K562 (cell line): ENCODE measurements at regions not wholly inside any gene's neighbourhood (a gene's known extent, or its start where the extent isn't known, plus 50 kb on each side); places are given as distances from the start of the nearest gene placed in this dataset.

ENCODE experiments used
- ATAC-seq: fragments of 200-7000 bp; cut with Tn5 transposase; 3 replicates; pipeline ENCODE4 v1.9.1; 2020; ENCODE audit warnings: moderate library complexity
- BruUV-seq: library from RNA; stranded (reverse); fragments of 400-500 nt; replicated peaks from 2 replicates; lab custom pipeline; 2021; lab: Mats Ljungman, UMichigan
- CTCF ChIA-PET: fragments of 300-600 bp; formaldehyde crosslinking; extraction: SDS; loops from one replicate; lab custom pipeline; 2021; ENCODE audit warnings: low intra/inter-chr PET ratio; lab: Yijun Ruan, JAX
- POLR2A ChIA-PET: fragments of 300-600, 350-650 bp; sonication (Branson Sonifier 250); formaldehyde crosslinking; extraction: SDS; loops from one replicate; lab custom pipeline; 2021; ENCODE audit warnings: antibody characterized with exemption, inconsistent platforms; lab: Yijun Ruan, JAX
- DNase-seq, 4 experiments: peaks; one replicate each; pipeline versions ENCODE4 v3.0.0 to v3.0.0-alpha.2; 2011 to 2018; ENCODE audit warnings: low spot score in 3 of 4, mixed read lengths in 3 of 4; ENCODE audit errors: extremely low read depth in 1 of 4
- FAIRE-seq: peaks from 2 replicates; lab custom pipeline; 2011; peaks lifted over from hg19 to GRCh38; lab: Jason Lieb, UNC
- H2AFZ ChIP-seq: 2 replicates; pipeline ENCODE4 v1.6.0; 2011; ENCODE audit warnings: low read depth, low read length, control low read depth, inconsistent platforms
- H3K27ac ChIP-seq: fragments of 200-600 bp; 3 replicates; pipeline ENCODE4 v1.8.0; 2011; ENCODE audit warnings: low read depth, mild to moderate bottlenecking, control low read depth, inconsistent platforms, low read length, moderate library complexity, mixed read lengths; ENCODE audit errors: extremely low read depth
- H3K27me3 ChIP-seq, 2 experiments: fragments of 300-600 bp in 1 of 2; 2 replicates in 1 of 2; 3 replicates in 1 of 2; pipeline versions ENCODE4 v1.6.0 to v1.8.0; 2011; ENCODE audit warnings: inconsistent platforms in 2 of 2, low read length in 2 of 2, mild to moderate bottlenecking in 1 of 2, mixed read lengths in 1 of 2, moderate library complexity in 1 of 2; ENCODE audit not compliant: control insufficient read depth in 2 of 2, insufficient read depth in 2 of 2
- H3K36me3 ChIP-seq: fragments of 300-600 bp; 3 replicates; pipeline ENCODE4 v1.8.0; 2011; ENCODE audit warnings: mild to moderate bottlenecking, low read length, inconsistent platforms; ENCODE audit not compliant: control insufficient read depth, insufficient read depth
- H3K4me1 ChIP-seq, 2 experiments: fragments of 200-600 bp in 1 of 2; replicated peaks in 1 of 2; 2 replicates in 1 of 2; 3 replicates in 1 of 2; pipeline versions ENCODE4 v1.5.1 to v1.8.0; 2011; ENCODE audit warnings: inconsistent platforms in 2 of 2, low read length in 2 of 2, mild to moderate bottlenecking in 1 of 2, mixed read lengths in 1 of 2, moderate library complexity in 1 of 2; ENCODE audit not compliant: control insufficient read depth in 2 of 2, insufficient read depth in 2 of 2
- H3K4me2 ChIP-seq: 2 replicates; pipeline ENCODE4 v1.6.1; 2011; ENCODE audit warnings: low read length, control low read depth, inconsistent platforms, mixed read lengths; ENCODE audit not compliant: insufficient read depth
- H3K4me3 ChIP-seq: fragments of 200-600 bp; sonication (generic), shearing (Covaris generic); 2 replicates; pipeline ENCODE4 v1.5.1; 2016; ENCODE audit warnings: control low read depth, inconsistent platforms
- H3K79me2 ChIP-seq: fragments of 200-600 bp; 3 replicates; pipeline ENCODE4 v1.8.0; 2011; ENCODE audit warnings: low read length, inconsistent platforms; ENCODE audit not compliant: control insufficient read depth, insufficient read depth
- H3K9ac ChIP-seq, 2 experiments: 2 replicates each; pipeline versions ENCODE4 v1.6.0 to v1.6.1; 2011; ENCODE audit warnings: low read depth in 2 of 2, low read length in 2 of 2, control low read depth in 1 of 2, inconsistent platforms in 1 of 2, mild to moderate bottlenecking in 1 of 2, mixed read lengths in 1 of 2; ENCODE audit not compliant: insufficient read depth in 1 of 2
- H3K9me1 ChIP-seq: one replicate; pipeline ENCODE4 v1.6.0; 2011; ENCODE audit warnings: inconsistent platforms, mild to moderate bottlenecking, low read length, moderate library complexity; ENCODE audit not compliant: control insufficient read depth, insufficient read depth
- H3K9me3 ChIP-seq: replicated peaks from 2 replicates; pipeline ENCODE4 v1.5.1; 2011; ENCODE audit warnings: low read depth, low read length, inconsistent platforms; ENCODE audit not compliant: control insufficient read depth, insufficient read depth
- H4K20me1 ChIP-seq: replicated peaks from 2 replicates; pipeline ENCODE4 v1.6.1; 2011; ENCODE audit warnings: low read length, inconsistent platforms, mixed read lengths; ENCODE audit not compliant: control insufficient read depth, insufficient read depth
- HBP1 ChIP-seq: fragments of 450-650 bp; formaldehyde crosslinking; IDR thresholded peaks from 2 replicates; pipeline ENCODE4 v1.4.0; 2022; ENCODE audit warnings: missing genetic modification characterization
- JUND ChIP-seq, 2 experiments: IDR thresholded peaks; 2 replicates in 1 of 2; 3 replicates in 1 of 2; pipeline ENCODE4 v1.6.1; 2011; ENCODE audit warnings: borderline replicate concordance in 2 of 2, low read depth in 2 of 2, low read length in 2 of 2, improper control_type of control experiment in 1 of 2, missing biosample characterization in 1 of 2, missing genetic modification characterization in 1 of 2, missing genetic modification reagents in 1 of 2
- KAT7 ChIP-seq: sonication (generic); formaldehyde crosslinking; IDR thresholded peaks from 2 replicates; pipeline ENCODE4 v1.8.0; 2022; ENCODE audit warnings: missing genetic modification reagents, mild to moderate bottlenecking, borderline replicate concordance
- KDM2B ChIP-seq: fragments of 250-450 bp; sonication (Bioruptor Pico); IDR thresholded peaks from 2 replicates; pipeline ENCODE4 v1.8.0; 2021; ENCODE audit warnings: mild to moderate bottlenecking, moderate library complexity
- NFIX ChIP-seq: fragments of 250-450 bp; sonication (Bioruptor Pico); IDR thresholded peaks from 2 replicates; pipeline ENCODE4 v1.4.0; 2020; ENCODE audit warnings: low read depth, mild to moderate bottlenecking, moderate library complexity
- RNF219 ChIP-seq: fragments of 250-450 bp; sonication (Bioruptor Pico); IDR thresholded peaks from 2 replicates; pipeline ENCODE4 v1.5.0; 2022; ENCODE audit warnings: mild to moderate bottlenecking
- TARDBP ChIP-seq: fragments of 450-650 bp; IDR thresholded peaks from 2 replicates; pipeline ENCODE4 v1.6.1; 2016
- TSHZ1 ChIP-seq: fragments of 250-450 bp; sonication (Bioruptor Pico); IDR thresholded peaks from 2 replicates; pipeline ENCODE4 v1.4.0; 2020; ENCODE audit warnings: mild to moderate bottlenecking, moderate library complexity
- ZNF263 ChIP-seq: sonication (generic); formaldehyde crosslinking; IDR thresholded peaks from 2 replicates; pipeline ENCODE4 v1.8.0; 2022; ENCODE audit warnings: mild to moderate bottlenecking, missing genetic modification reagents, borderline replicate concordance
- ZNF436 ChIP-seq: fragments of 250-450, 450-650 bp; sonication (Bioruptor Pico); formaldehyde crosslinking; IDR thresholded peaks from 2 replicates; pipeline ENCODE4 v1.7.0; 2020; ENCODE audit warnings: mild to moderate bottlenecking
- ZNF511 ChIP-seq: sonication (generic); formaldehyde crosslinking; IDR thresholded peaks from 2 replicates; pipeline ENCODE4 v1.8.0; 2022; ENCODE audit warnings: mild to moderate bottlenecking, missing genetic modification reagents
- ZNF695 ChIP-seq: fragments of 450-650 bp; formaldehyde crosslinking; IDR thresholded peaks from 2 replicates; pipeline ENCODE4 v1.4.0; 2020; ENCODE audit warnings: mild to moderate bottlenecking, moderate library complexity
- WGBS: fragments of 100-300 bp; shearing (Covaris generic); methylation state at CpG from one replicate; pipeline ENCODE4 v1.1.6; 2016; ENCODE audit warnings: low coverage, mixed read lengths; ENCODE audit not compliant: insufficient coverage; ENCODE audit errors: missing lambda C conversion rate; 5-methylcytosine and 5-hydroxymethylcytosine counted together
- in situ Hi-C: fragments of 300-500 bp; cut with MboI; formaldehyde crosslinking; loops from 4 replicates; pipeline ENCODE4 v1.15.0; 2018; ENCODE audit warnings: inconsistent platforms, mixed read lengths
- intact Hi-C: fragments of 100-400 bp; cut with micrococcal nuclease; formaldehyde crosslinking; loops from 2 replicates; pipeline ENCODE4 v1.14.2; 2022

GRCh38 chr2:120892967-120893667 lies 157.4 kb downstream of the GLI2 start:
- Histone ChIP-seq H3K4me3 (no peak overlapping the region), H3K4me2 (no peak overlapping the region), H4K20me1 (peaks cover 9% of the 10 kb centered on the region; the same call in 1 of the 2 replicates), H3K27ac (no peak overlapping the region), H3K4me1 (no peaks in the 10 kb centered on the region; a peak in 1 of 5 replicates), H3K36me3 (no peaks in the 10 kb centered on the region), H2AFZ (no peak overlapping the region), H3K9me1 (no peaks in the 10 kb centered on the region), H3K9ac (no peak overlapping the region), H3K79me2 (no peaks in the 10 kb centered on the region), H3K9me3 (no peaks in the 10 kb centered on the region), H3K27me3 (peaks cover 27 to 42% of the 10 kb centered on the region in 2 experiments)
- FAIRE-seq = no peak
- no peak for ATAC-seq
- POLR2A ChIA-PET = interaction anchor here (0.6 kb wide), 1 partner anchor 11 kb away, joined by 3 read pairs; no protein-coding TSS in a partner anchor
- in situ Hi-C loops (no loop called here), intact Hi-C loops (no loop called here)
- no TSS peak for BruUV-seq
- CTCF ChIA-PET = interaction anchor here (0.6 kb wide), 1 partner anchor 181 kb away, joined by 3 read pairs; no protein-coding TSS in a partner anchor
- 2% methylated on average over 10 of the region's 11 CpGs for WGBS
- no peak for DNase-seq
- TF ChIP-seq ZNF511 (CRISPR knock-in tag) (no peak), HBP1 (CRISPR knock-in tag) (no peak), ZNF695 (CRISPR knock-in tag) (no peak), ZNF436 (no peak), NFIX (no peak), KDM2B (CRISPR knock-in tag) (no peak), ZNF263 (CRISPR knock-in tag) (no peak), KAT7 (CRISPR knock-in tag) (no peak), TARDBP (no peak), RNF219 (CRISPR knock-in tag) (no peak), TSHZ1 (no peak), JUND (IDR thresholded peaks at IDR 0.05; ENCODE audit: borderline replicate concordance, low read depth, low read length) (no peak), JUND (tag; IDR thresholded peaks at IDR 0.05; ENCODE audit: borderline replicate concordance, low read depth, low read length) (no peak)
